B cell (primary cell): ENCODE measurements at regions not wholly inside any gene's neighbourhood (a gene's known extent, or its start where the extent isn't known, plus 50 kb on each side); places are given as distances from the start of the nearest gene placed in this dataset.

Source experiments
- ATAC-seq: fragments of 200-7000 bp; cut with Tn5 transposase; one replicate; pipeline ENCODE4 v1.10.0; 2021; ENCODE audit warnings: low read depth, mild to moderate bottlenecking, moderate number of reproducible peaks, moderate library complexity
- CTCF ChIA-PET: fragments of 350-600 bp; sonication (Branson Sonifier 250); formaldehyde crosslinking; loops from one replicate; lab custom pipeline; 2021; ENCODE audit warnings: antibody characterized with exemption, inconsistent platforms; lab: Charles Lee
- POLR2A ChIA-PET: fragments of 350-600 bp; sonication (Branson Sonifier 250); formaldehyde crosslinking; loops from one replicate; lab custom pipeline; 2021; ENCODE audit warnings: antibody characterized with exemption; lab: Charles Lee
- DNase-seq: peaks from one replicate; pipeline ENCODE4 v3.0.0; 2013
- H2AFZ ChIP-seq: 2 replicates; pipeline ENCODE4 v1.6.1; 2012; ENCODE audit warnings: mild to moderate bottlenecking, low read depth, low read length; ENCODE audit not compliant: insufficient read depth, poor library complexity, severe bottlenecking
- H3K27ac ChIP-seq, 2 donors: 1 replicate in 1 of 2; 2 replicates in 1 of 2; pipeline ENCODE4 v1.5.1; 2012 to 2013; ENCODE audit warnings: low read length in 2 of 2, mild to moderate bottlenecking in 2 of 2, moderate library complexity in 1 of 2
- H3K27me3 ChIP-seq, 4 experiments: fragments of 200-600 bp in 1 of 4; sonication (generic) in 1 of 4; replicated peaks in 1 of 4; 1 replicate in 2 of 4; 2 replicates in 2 of 4; pipeline versions ENCODE4 v1.6.1 to v1.7.0; 2013 to 2016; ENCODE audit warnings: low read length in 3 of 4, mild to moderate bottlenecking in 2 of 4, mixed read lengths in 1 of 4, moderate library complexity in 1 of 4; ENCODE audit not compliant: insufficient read depth in 4 of 4, control insufficient read depth in 3 of 4; ENCODE audit errors: control extremely low read depth in 1 of 4
- H3K36me3 ChIP-seq, 2 experiments: replicated peaks in 1 of 2; 1 replicate in 1 of 2; 2 replicates in 1 of 2; pipeline versions ENCODE4 v1.6.1 to v1.7.1; 2013; ENCODE audit warnings: low read length in 1 of 2; ENCODE audit not compliant: insufficient read depth in 2 of 2, control insufficient read depth in 1 of 2; ENCODE audit errors: control extremely low read depth in 1 of 2, extremely low read depth in 1 of 2
- H3K4me1 ChIP-seq, 2 donors: fragments of 200-600 bp in 1 of 2; sonication (generic) in 1 of 2; 1 replicate in 1 of 2; 2 replicates in 1 of 2; pipeline versions ENCODE4 v1.5.1 to v1.6.1; 2013 to 2017; ENCODE audit warnings: low read length in 2 of 2; ENCODE audit not compliant: control insufficient read depth in 2 of 2, insufficient read depth in 2 of 2
- H3K4me2 ChIP-seq: replicated peaks from 2 replicates; pipeline ENCODE3; 2012; ENCODE audit warnings: mild to moderate bottlenecking, low read depth, low read length; ENCODE audit not compliant: poor library complexity, severe bottlenecking
- H3K4me3 ChIP-seq, 5 experiments: fragments of 200-600 bp in 1 of 5; sonication (generic) in 1 of 5; 1 replicate in 3 of 5; 2 replicates in 2 of 5; pipeline versions ENCODE4 v1.5.1 to v1.7.0; 2011 to 2016; ENCODE audit warnings: low read length in 4 of 5, mild to moderate bottlenecking in 4 of 5, low read depth in 2 of 5, control low read depth in 1 of 5, moderate library complexity in 1 of 5; ENCODE audit not compliant: insufficient read depth in 1 of 5; ENCODE audit errors: control extremely low read depth in 1 of 5, extremely low read depth in 1 of 5
- H3K79me2 ChIP-seq: fragments of 200-600 bp; sonication (generic); one replicate; pipeline ENCODE4 v1.6.0; 2016; ENCODE audit warnings: low read length; ENCODE audit not compliant: control insufficient read depth, insufficient read depth
- H3K9ac ChIP-seq: fragments of 200-600 bp; sonication (generic); 2 replicates; pipeline ENCODE4 v1.6.1; 2017; ENCODE audit warnings: mild to moderate bottlenecking, low read length, moderate library complexity
- H3K9me3 ChIP-seq, 3 donors: one replicate each; pipeline versions ENCODE4 v1.6.1 to v1.7.1; 2013; ENCODE audit warnings: low read length in 2 of 3; ENCODE audit not compliant: control insufficient read depth in 2 of 3, insufficient read depth in 1 of 3; ENCODE audit errors: control extremely low read depth in 1 of 3
- H4K20me1 ChIP-seq: 2 replicates; pipeline ENCODE4 v1.6.0; 2012; ENCODE audit warnings: mild to moderate bottlenecking, low read length; ENCODE audit not compliant: insufficient read depth, control insufficient read depth, poor library complexity, severe bottlenecking
- H3K27ac Mint-ChIP-seq: one replicate; pipeline ENCODE4 v1.8.0; 2021; ENCODE audit warnings: mixed read lengths
- H3K27me3 Mint-ChIP-seq: one replicate; pipeline ENCODE4 v1.8.0; 2021; ENCODE audit warnings: mixed read lengths
- H3K4me1 Mint-ChIP-seq: one replicate; pipeline ENCODE4 v1.8.0; 2021; ENCODE audit warnings: mixed read lengths
- H3K4me3 Mint-ChIP-seq: one replicate; pipeline ENCODE4 v1.8.0; 2021; ENCODE audit warnings: mixed read lengths
- H3K9me3 Mint-ChIP-seq: one replicate; pipeline ENCODE4 v1.8.0; 2022; ENCODE audit warnings: mixed read lengths; ENCODE audit not compliant: insufficient read depth
- EZH2 ChIP-seq: IDR thresholded peaks from 2 replicates; pipeline ENCODE4 v1.6.1; 2012; ENCODE audit warnings: borderline replicate concordance, low read depth, mild to moderate bottlenecking, moderate library complexity, low read length; ENCODE audit not compliant: insufficient read depth, poor library complexity, severe bottlenecking
- WGBS: methylation state at CpG from one replicate; pipeline ENCODE4 v1.1.5; 2013; ENCODE audit warnings: missing lambda C conversion rate; ENCODE audit not compliant: insufficient coverage; 5-methylcytosine and 5-hydroxymethylcytosine counted together
- intact Hi-C: fragments of 100-400 bp; cut with micrococcal nuclease; formaldehyde crosslinking; loops from one replicate; pipeline ENCODE4 v1.10.0; 2022
- TF ChIP-seq, protein P1 (sequence below): fragments of 200-600 bp; IDR thresholded peaks from one replicate; pipeline ENCODE4 v1.8.0; 2022; ENCODE audit warnings: antibody characterized with exemption, mild to moderate bottlenecking

DNA sequence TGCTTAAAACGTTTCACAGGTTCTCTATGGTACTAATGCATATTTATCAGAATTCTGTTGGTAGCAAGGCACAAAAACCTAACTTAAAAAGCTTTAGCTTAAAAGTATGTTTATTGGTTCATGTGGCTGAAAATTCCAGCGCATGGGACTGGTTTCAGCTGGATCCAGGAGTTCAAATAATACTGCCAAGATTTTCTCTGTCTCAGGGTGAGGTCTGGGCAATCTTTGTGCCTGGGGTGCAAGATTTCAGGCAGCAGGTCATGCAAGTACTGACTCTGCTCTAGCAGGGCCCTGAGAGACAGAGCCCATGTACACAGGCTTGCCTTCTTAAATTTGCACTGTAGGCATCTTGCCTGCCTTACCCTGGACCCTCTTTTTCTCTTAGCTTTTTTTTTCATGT, 134.2 kb upstream of the GAS1 start:
- Histone ChIP-seq H3K27me3 (no peaks in the 10 kb centered on the region), H4K20me1 (no peaks in the 10 kb centered on the region), H3K36me3 (no peaks in the 10 kb centered on the region), H2AFZ (no peak overlapping the region), H3K9ac (no peak overlapping the region), H3K4me1 (no peaks in the 10 kb centered on the region), H3K9me3 (peaks cover 0 to 14% (median 0%) of the 10 kb centered on the region in 3 donors), H3K79me2 (no peaks in the 10 kb centered on the region), H3K4me2 (no peak overlapping the region), H3K4me3 (no peak overlapping the region), H3K27ac (no peak overlapping the region)
- H3K27me3 Mint-ChIP-seq, result no peaks in the 10 kb centered on the region
- ChIA-PET POLR2A (no interaction called here), CTCF (no interaction called here)
- WGBS, result 91% methylated on average over 1 of the region's 2 CpGs
- no peak overlapping the region for H3K4me3 Mint-ChIP-seq
- ATAC-seq (no peak), DNase-seq (no peak)
- H3K9me3 Mint-ChIP-seq, result no peaks in the 10 kb centered on the region
- H3K27ac Mint-ChIP-seq, result no peak overlapping the region
- TF ChIP-seq EZH2, result no peak
- TF ChIP-seq, protein P1, sequence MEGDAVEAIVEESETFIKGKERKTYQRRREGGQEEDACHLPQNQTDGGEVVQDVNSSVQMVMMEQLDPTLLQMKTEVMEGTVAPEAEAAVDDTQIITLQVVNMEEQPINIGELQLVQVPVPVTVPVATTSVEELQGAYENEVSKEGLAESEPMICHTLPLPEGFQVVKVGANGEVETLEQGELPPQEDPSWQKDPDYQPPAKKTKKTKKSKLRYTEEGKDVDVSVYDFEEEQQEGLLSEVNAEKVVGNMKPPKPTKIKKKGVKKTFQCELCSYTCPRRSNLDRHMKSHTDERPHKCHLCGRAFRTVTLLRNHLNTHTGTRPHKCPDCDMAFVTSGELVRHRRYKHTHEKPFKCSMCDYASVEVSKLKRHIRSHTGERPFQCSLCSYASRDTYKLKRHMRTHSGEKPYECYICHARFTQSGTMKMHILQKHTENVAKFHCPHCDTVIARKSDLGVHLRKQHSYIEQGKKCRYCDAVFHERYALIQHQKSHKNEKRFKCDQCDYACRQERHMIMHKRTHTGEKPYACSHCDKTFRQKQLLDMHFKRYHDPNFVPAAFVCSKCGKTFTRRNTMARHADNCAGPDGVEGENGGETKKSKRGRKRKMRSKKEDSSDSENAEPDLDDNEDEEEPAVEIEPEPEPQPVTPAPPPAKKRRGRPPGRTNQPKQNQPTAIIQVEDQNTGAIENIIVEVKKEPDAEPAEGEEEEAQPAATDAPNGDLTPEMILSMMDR, result no peak
- no peaks in the 10 kb centered on the region for H3K4me1 Mint-ChIP-seq
- intact Hi-C loops, result no loop called here

DNA sequence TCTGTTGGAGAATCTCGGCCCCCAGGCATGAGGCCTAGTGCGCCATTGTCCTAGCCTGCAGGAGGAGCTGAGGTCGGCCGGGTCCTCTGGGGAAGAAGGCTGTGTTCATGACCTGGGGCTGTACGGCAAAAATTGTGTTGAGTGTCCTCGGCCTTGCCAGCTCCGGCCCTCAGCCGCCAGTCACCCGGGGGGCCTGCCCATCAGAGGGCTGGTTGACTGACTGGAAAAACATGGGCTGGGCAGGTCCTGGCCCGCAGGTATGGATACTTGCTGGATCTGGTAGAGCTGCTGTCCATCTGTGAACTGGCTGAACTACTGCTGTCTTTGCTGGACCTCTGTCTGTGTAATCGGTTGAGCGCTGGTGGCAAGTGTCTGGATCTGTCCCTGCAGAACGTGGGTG, 136.7 kb upstream of the GAS1 start:
- H3K79me2 ChIP-seq, result no peaks in the 10 kb centered on the region
- intact Hi-C loops, result no loop called here
- H3K9me3 ChIP-seq, result peaks cover 0 to 14% (median 0%) of the 10 kb centered on the region in 3 donors
- no peaks in the 10 kb centered on the region for H3K27me3 ChIP-seq
- POLR2A ChIA-PET, result no interaction called here
- CTCF ChIA-PET, result no interaction called here
- H3K4me3 ChIP-seq, result no peak overlapping the region
- no peaks in the 10 kb centered on the region for H3K4me1 ChIP-seq
- TF ChIP-seq, protein P1, result no peak
- TF ChIP-seq EZH2, result no peak
- 91% methylated on average over 13 of the region's 13 CpGs for WGBS
- Mint-ChIP-seq H3K4me3 (no peak overlapping the region), H3K27me3 (no peaks in the 10 kb centered on the region), H3K9me3 (peaks cover 2% of the 10 kb centered on the region), H3K4me1 (no peaks in the 10 kb centered on the region), H3K27ac (no peak overlapping the region)
- H2AFZ ChIP-seq, result no peak overlapping the region
- H4K20me1 ChIP-seq, result no peaks in the 10 kb centered on the region
- DNase-seq, result no peak
- H3K4me2 ChIP-seq, result no peak overlapping the region
- H3K36me3 ChIP-seq, result no peaks in the 10 kb centered on the region
- no peak for ATAC-seq
- H3K27ac ChIP-seq, result no peak overlapping the region
- no peak overlapping the region for H3K9ac ChIP-seq
